HG03139 (cell line): ENCODE measurements at regions not wholly inside any gene's neighbourhood (a gene's known extent, or its start where the extent isn't known, plus 50 kb on each side); places are given as distances from the start of the nearest gene placed in this dataset.
"Not testable (repeated sequence)": the region's sequence is repeated elsewhere in the genome, so short reads cannot be mapped to it uniquely, and the experiment has no call there.

Experiments
- ATAC-seq: cut with Tn5 transposase; IDR thresholded peaks from one replicate; pipeline ENCODE4 v1.9.1; 2021; ENCODE audit not compliant: unreplicated experiment

- no peak for ATAC-seq
Measured at GRCh38 chr6:22157233-22157632, 139.6 kb downstream of the PRL start.

- no peak for ATAC-seq
Measured at GRCh38 chr6:22164236-22164635, 132.6 kb downstream of the PRL start.

- not testable (repeated sequence) for ATAC-seq
Measured at GRCh38 chr6:22171006-22171405, 125.8 kb downstream of the PRL start.

GRCh38 chr6:22171885-22172284, 125.0 kb downstream of the PRL start:
- not testable (repeated sequence) for ATAC-seq

GRCh38 chr6:22173311-22173710, 123.5 kb downstream of the PRL start:
- ATAC-seq: no peak

GRCh38 chr6:22180250-22180649, 116.6 kb downstream of the PRL start:
- not testable (repeated sequence) for ATAC-seq

- no peak for ATAC-seq
Measured at GRCh38 chr6:22184371-22184770, 112.5 kb downstream of the PRL start.

- ATAC-seq: no peak
Measured at GRCh38 chr6:22189946-22190345, 106.9 kb downstream of the PRL start.

GRCh38 chr6:22194188-22194921, 102.5 kb downstream of the PRL start:
- ATAC-seq: no peak

GRCh38 chr6:22199771-22200170, 97.1 kb downstream of the PRL start:
- no peak for ATAC-seq

- no peak for ATAC-seq
Measured at GRCh38 chr6:22204153-22204552, 92.7 kb downstream of the PRL start.

- ATAC-seq: no peak
Measured at GRCh38 chr6:22205266-22205665, 91.6 kb downstream of the PRL start.

- no peak for ATAC-seq
Measured at GRCh38 chr6:22206106-22206505, 90.7 kb downstream of the PRL start.

GRCh38 chr6:22208026-22208425, 88.8 kb downstream of the PRL start:
- ATAC-seq: no peak

GRCh38 chr6:22214314-22214713, 82.5 kb downstream of the PRL start:
- ATAC-seq: no peak

GRCh38 chr6:22215474-22215873, 81.4 kb downstream of the PRL start:
- not testable (repeated sequence) for ATAC-seq

- ATAC-seq: no peak
Measured at GRCh38 chr6:22218410-22218809, 78.4 kb downstream of the PRL start.

GRCh38 chr6:22219925-22220324, 76.9 kb downstream of the PRL start:
- ATAC-seq: no peak

- no peak for ATAC-seq
Measured at GRCh38 chr6:22221211-22221610, 75.6 kb downstream of the PRL start.

GRCh38 chr6:22221630-22222029, 75.2 kb downstream of the PRL start:
- ATAC-seq: no peak

GRCh38 chr6:22222469-22222868, 74.4 kb downstream of the PRL start:
- no peak for ATAC-seq

GRCh38 chr6:22227824-22228610, 68.8 kb downstream of the PRL start:
- ATAC-seq: no peak
